HUES64 (cell line): ENCODE measurements at regions not wholly inside any gene's neighbourhood (a gene's known extent, or its start where the extent isn't known, plus 50 kb on each side); places are given as distances from the start of the nearest gene placed in this dataset.

Experiments
- H3K27ac ChIP-seq: 2 replicates; pipeline ENCODE4 v1.7.0; 2013; ENCODE audit warnings: low read depth, low read length, inconsistent platforms
- H3K27me3 ChIP-seq: 2 replicates; pipeline ENCODE4 v1.6.1; 2013; ENCODE audit warnings: mild to moderate bottlenecking, low read length; ENCODE audit not compliant: insufficient read depth
- H3K36me3 ChIP-seq: 2 replicates; pipeline ENCODE4 v1.6.1; 2013; ENCODE audit warnings: mild to moderate bottlenecking, low read length; ENCODE audit not compliant: insufficient read depth
- H3K4me1 ChIP-seq: 2 replicates; pipeline ENCODE4 v1.6.1; 2013; ENCODE audit warnings: mild to moderate bottlenecking, low read length, moderate library complexity; ENCODE audit not compliant: insufficient read depth
- H3K4me3 ChIP-seq: 2 replicates; pipeline ENCODE4 v1.5.1; 2013; ENCODE audit warnings: mild to moderate bottlenecking, low read length, moderate library complexity
- H3K9ac ChIP-seq: 2 replicates; pipeline ENCODE4 v1.6.1; 2013; ENCODE audit warnings: mild to moderate bottlenecking, low read depth, low read length
- H3K9me3 ChIP-seq: 2 replicates; pipeline ENCODE4 v1.6.1; 2013; ENCODE audit warnings: low read depth, low read length; ENCODE audit not compliant: insufficient read depth
- WGBS: fragments of 150-250, 120-280 bp; methylation state at CpG from one replicate; pipeline ENCODE4 v1.1.7; 2013; ENCODE audit warnings: missing lambda C conversion rate; 5-methylcytosine and 5-hydroxymethylcytosine counted together

GRCh38 chr3:61444782-61445181, 116.6 kb upstream of the PTPRG start:
- no peaks in the 10 kb centered on the region for H3K9me3 ChIP-seq
- WGBS, result 100% methylated on average over 1 of the region's 1 CpG
- no peak overlapping the region for H3K4me3 ChIP-seq
- no peak overlapping the region for H3K27ac ChIP-seq
- H3K36me3 ChIP-seq, result no peaks in the 10 kb centered on the region
- H3K27me3 ChIP-seq, result no peaks in the 10 kb centered on the region
- no peaks in the 10 kb centered on the region for H3K4me1 ChIP-seq
- no peak overlapping the region for H3K9ac ChIP-seq

GRCh38 chr3:61445924-61446323, 115.4 kb upstream of the PTPRG start:
- no peak overlapping the region for H3K9ac ChIP-seq
- WGBS, result 96% methylated on average over 7 of the region's 7 CpGs
- no peaks in the 10 kb centered on the region for H3K9me3 ChIP-seq
- H3K27ac ChIP-seq, result no peak overlapping the region
- no peaks in the 10 kb centered on the region for H3K36me3 ChIP-seq
- no peak overlapping the region for H3K4me3 ChIP-seq
- H3K27me3 ChIP-seq, result no peaks in the 10 kb centered on the region
- H3K4me1 ChIP-seq, result no peaks in the 10 kb centered on the region

- H3K36me3 ChIP-seq, result no peaks in the 10 kb centered on the region
- no peaks in the 10 kb centered on the region for H3K4me1 ChIP-seq
- no peak overlapping the region for H3K27ac ChIP-seq
- no peaks in the 10 kb centered on the region for H3K9me3 ChIP-seq
- no peaks in the 10 kb centered on the region for H3K27me3 ChIP-seq
- no peak overlapping the region for H3K4me3 ChIP-seq
- H3K9ac ChIP-seq, result no peak overlapping the region
These were observed 115.0 kb upstream of the PTPRG start for GRCh38 chr3:61446341-61446740.

- Histone ChIP-seq H3K27ac (no peak overlapping the region), H3K4me3 (no peak overlapping the region), H3K9me3 (no peaks in the 10 kb centered on the region), H3K9ac (no peak overlapping the region), H3K4me1 (no peaks in the 10 kb centered on the region), H3K27me3 (no peaks in the 10 kb centered on the region), H3K36me3 (no peaks in the 10 kb centered on the region)
- 94% methylated on average over 2 of the region's 2 CpGs for WGBS
These were observed 113.0 kb upstream of the PTPRG start for GRCh38 chr3:61448378-61448777.

- Histone ChIP-seq H3K36me3 (no peaks in the 10 kb centered on the region), H3K9ac (no peak overlapping the region), H3K4me3 (no peak overlapping the region), H3K27me3 (no peaks in the 10 kb centered on the region), H3K9me3 (no peaks in the 10 kb centered on the region), H3K27ac (no peak overlapping the region), H3K4me1 (no peaks in the 10 kb centered on the region)
- 92% methylated on average over 3 of the region's 3 CpGs for WGBS
These were observed 111.9 kb upstream of the PTPRG start for GRCh38 chr3:61449327-61450040.

- Histone ChIP-seq H3K36me3 (no peaks in the 10 kb centered on the region), H3K4me1 (no peaks in the 10 kb centered on the region), H3K27me3 (no peaks in the 10 kb centered on the region), H3K27ac (no peak overlapping the region), H3K9ac (no peak overlapping the region), H3K4me3 (no peak overlapping the region), H3K9me3 (no peaks in the 10 kb centered on the region)
- WGBS, result 79% methylated on average over 2 of the region's 2 CpGs
These were observed 110.5 kb upstream of the PTPRG start for GRCh38 chr3:61450866-61451265.

GRCh38 chr3:61451841-61452240, 109.5 kb upstream of the PTPRG start:
- no peaks in the 10 kb centered on the region for H3K4me1 ChIP-seq
- no peak overlapping the region for H3K9ac ChIP-seq
- H3K36me3 ChIP-seq, result no peaks in the 10 kb centered on the region
- 97% methylated on average over 4 of the region's 4 CpGs for WGBS
- no peaks in the 10 kb centered on the region for H3K27me3 ChIP-seq
- no peak overlapping the region for H3K4me3 ChIP-seq
- H3K27ac ChIP-seq, result no peak overlapping the region
- no peaks in the 10 kb centered on the region for H3K9me3 ChIP-seq

- no peak overlapping the region for H3K27ac ChIP-seq
- 85% methylated on average over 5 of the region's 6 CpGs for WGBS
These were observed 108.8 kb upstream of the PTPRG start for GRCh38 chr3:61452535-61453090.

GRCh38 chr3:61454006-61454585, 107.3 kb upstream of the PTPRG start:
- Histone ChIP-seq H3K4me1 (no peaks in the 10 kb centered on the region), H3K4me3 (no peak overlapping the region), H3K9me3 (no peaks in the 10 kb centered on the region), H3K9ac (no peak overlapping the region), H3K27me3 (no peaks in the 10 kb centered on the region), H3K36me3 (no peaks in the 10 kb centered on the region), H3K27ac (no peak overlapping the region)
- WGBS, result 77% methylated on average over 6 of the region's 6 CpGs

More at GRCh38 chr3:61452535-61453090, 108.8 kb upstream of the PTPRG start:
- H3K4me1 ChIP-seq, result no peaks in the 10 kb centered on the region
- no peak overlapping the region for H3K9ac ChIP-seq
- H3K27me3 ChIP-seq, result no peaks in the 10 kb centered on the region
- no peaks in the 10 kb centered on the region for H3K9me3 ChIP-seq
- H3K4me3 ChIP-seq, result no peak overlapping the region
- no peaks in the 10 kb centered on the region for H3K36me3 ChIP-seq

- H3K27me3 ChIP-seq, result no peaks in the 10 kb centered on the region
- H3K9me3 ChIP-seq, result no peaks in the 10 kb centered on the region
- H3K36me3 ChIP-seq, result no peaks in the 10 kb centered on the region
- no peak overlapping the region for H3K27ac ChIP-seq
- WGBS, result 96% methylated on average over 2 of the region's 2 CpGs
- no peak overlapping the region for H3K9ac ChIP-seq
- no peaks in the 10 kb centered on the region for H3K4me1 ChIP-seq
- no peak overlapping the region for H3K4me3 ChIP-seq
These were observed 106.6 kb upstream of the PTPRG start for GRCh38 chr3:61454801-61455200.

GRCh38 chr3:61460636-61461035, 100.7 kb upstream of the PTPRG start:
- no peak overlapping the region for H3K27ac ChIP-seq
- WGBS, result 91% methylated on average over 2 of the region's 2 CpGs

More at GRCh38 chr3:61460636-61461035, 100.7 kb upstream of the PTPRG start:
- H3K27me3 ChIP-seq, result no peaks in the 10 kb centered on the region
- no peaks in the 10 kb centered on the region for H3K4me1 ChIP-seq
- no peaks in the 10 kb centered on the region for H3K9me3 ChIP-seq
- H3K9ac ChIP-seq, result no peak overlapping the region
- H3K36me3 ChIP-seq, result no peaks in the 10 kb centered on the region
- H3K4me3 ChIP-seq, result no peak overlapping the region
